DMS153 treated with DMSO at 0.1 percent for 48 hours (cell line): ENCODE measurements at regions not wholly inside any gene's neighbourhood (a gene's known extent, or its start where the extent isn't known, plus 50 kb on each side); places are given as distances from the start of the nearest gene placed in this dataset.

Experiments used
- DNase-seq: peaks from one replicate; lab custom pipeline; 2025; ENCODE audit not compliant: unreplicated experiment; lab: John Stamatoyannopoulos, UW

GRCh38 chr1:233514946-233515391 is 98.9 kb upstream of the KCNK1 start:
- no peak for DNase-seq

DNA sequence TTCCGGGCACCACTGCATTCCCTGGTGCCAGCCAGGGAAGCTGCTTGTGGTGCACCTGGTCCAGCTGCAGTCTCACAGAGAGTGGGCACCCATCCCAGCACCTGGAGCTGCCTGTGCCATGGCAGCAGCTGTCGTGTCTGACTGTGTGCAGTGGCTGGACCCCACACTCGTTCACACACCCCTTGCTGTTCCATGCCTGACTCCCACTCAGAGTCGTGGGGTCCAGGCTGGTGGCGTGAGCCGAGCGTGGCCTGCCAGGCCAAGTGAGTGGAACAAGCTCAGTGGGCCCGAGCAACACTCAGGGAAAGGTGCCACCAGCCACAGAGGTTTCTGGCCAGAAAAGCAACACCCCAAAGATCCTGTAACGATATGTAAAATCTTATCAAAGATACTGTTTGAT is 97.2 kb upstream of the KCNK1 start:
- no peak for DNase-seq

- no peak for DNase-seq
Observed at GRCh38 chr1:233518344-233518743, 95.6 kb upstream of the KCNK1 start.

DNA sequence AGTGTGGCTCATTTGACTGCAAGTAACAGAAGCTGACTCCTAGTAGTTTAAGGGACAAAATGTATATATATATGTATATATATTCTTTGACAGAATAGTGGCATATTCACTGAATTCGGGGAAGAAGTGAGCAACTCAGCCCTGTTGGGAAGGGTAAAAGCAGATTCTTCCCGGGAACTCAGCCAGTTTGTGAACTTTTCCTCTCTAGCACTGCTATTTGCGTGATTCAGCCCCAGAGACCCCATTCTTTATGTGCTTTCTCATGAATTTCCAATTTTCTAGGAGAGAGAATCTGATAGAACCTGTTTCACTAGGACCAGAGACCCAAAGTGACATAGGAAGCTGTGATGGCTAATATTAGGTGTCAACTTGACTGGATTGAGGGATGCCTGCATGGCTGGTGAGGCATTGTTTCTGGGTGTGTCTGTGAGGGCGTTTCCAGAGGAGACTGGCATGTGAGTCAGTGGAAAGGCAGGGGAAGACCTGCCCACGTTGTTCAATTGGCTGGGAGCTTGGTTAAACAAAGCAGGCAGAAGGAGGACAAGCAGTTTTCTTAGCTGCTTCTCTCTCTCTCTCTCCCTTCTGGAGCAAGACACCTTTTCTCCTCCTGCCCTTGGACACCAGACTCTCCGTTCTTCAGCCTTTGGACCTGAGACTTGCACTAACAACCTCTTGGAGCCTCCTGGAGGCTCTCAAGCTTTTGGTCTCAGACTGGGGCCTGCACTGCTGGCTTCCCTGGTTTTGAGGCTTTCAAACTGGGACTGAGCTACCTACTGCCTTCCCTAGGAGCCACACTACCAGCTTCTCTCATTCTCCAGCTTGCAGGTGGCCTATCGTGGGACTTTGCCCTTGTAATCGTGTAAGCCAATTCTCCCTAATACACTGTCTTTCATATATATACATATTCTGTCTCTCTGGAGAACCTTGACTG is 93.4 kb upstream of the KCNK1 start:
- no peak for DNase-seq

DNA sequence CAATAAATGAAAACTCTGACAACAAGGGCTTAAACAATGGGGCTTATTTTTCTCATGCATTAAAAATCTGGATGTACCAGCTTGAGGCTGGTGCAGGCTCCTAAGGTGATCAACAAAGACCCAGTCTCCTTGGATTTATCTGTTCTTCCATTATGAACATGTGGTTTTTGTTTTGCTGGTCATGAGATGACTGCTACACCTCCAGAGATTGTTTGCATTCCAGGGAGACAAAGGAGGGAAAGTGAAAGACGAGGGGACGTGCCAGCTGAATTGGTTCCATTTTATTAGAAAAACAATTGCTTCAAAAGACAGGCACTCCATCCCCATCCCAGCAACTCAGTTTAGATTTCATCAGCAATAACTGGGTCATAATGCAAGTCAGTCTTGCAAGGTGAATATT is 90.9 kb upstream of the KCNK1 start:
- no peak for DNase-seq

DNA sequence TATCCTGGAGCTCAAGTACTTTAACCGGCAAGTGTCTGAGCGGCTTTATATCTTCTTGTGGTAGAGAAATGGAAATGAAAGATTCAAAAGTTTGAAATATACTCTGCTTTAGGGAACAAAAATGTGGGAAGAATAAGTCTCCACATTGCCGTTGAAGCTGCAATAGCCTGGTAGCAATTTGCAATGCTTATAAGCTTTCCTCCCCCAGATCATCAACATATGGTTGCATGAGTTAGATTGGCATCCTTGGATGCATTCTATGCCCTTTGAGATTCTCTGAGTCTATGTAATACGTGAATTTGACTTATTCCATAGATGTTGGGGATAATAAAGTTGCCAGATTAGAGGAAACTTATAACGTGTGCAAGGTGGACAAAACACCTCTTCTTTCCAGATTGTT is 86.1 kb upstream of the KCNK1 start:
- no peak for DNase-seq

DNA sequence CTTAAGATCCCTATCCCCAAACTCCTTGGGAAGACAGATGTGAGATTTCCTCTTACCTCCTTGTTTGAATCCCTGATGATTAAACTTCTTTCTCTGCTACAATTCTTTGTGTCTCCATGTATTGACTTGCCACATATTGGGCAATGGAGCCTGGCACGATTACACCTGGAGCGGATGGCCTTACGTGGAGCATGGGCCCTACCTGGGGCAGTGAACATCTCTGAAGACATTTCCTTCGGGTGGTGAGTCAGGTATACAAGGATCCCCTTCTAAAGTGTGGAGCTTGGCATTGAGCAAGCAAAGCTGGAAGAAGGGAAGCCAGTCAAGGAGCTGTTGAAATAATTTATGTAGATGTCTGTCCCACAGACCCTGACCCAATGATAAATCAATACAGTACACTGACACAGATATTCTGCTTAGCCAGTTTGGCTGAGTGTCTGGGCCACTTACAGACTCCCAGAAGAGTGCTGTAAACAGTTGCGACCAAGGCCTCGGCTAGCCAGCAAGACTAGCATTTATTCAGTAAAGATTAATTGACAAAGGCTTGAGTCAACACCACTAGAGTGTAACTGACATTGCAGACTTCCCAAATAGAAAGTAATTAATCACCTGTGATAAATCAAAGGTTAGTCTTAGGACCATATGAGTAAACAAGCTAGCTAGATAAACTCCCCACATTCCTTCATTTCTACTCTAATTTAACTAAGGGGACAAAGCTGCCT is 83.1 kb upstream of the KCNK1 start:
- no peak for DNase-seq

DNA sequence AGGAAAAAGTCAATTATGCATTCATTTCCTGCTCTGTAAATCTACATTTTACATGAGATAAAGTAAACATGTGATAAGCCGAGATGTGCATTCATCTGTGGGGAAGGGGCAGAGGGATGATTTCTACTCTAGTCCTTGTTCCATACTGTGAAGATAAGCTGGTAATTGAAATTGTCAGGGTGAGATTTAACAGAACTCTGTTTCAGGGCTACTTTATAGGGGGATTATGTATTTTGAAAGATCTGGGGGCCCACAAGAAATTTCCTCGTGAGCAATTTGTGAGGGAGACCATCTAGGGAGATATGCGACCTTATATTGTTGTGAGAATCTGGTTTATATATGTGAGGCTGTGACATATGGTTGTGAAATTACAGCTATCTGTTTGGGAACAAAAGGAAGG is 73.1 kb upstream of the KCNK1 start:
- DNase-seq = no peak

DNA sequence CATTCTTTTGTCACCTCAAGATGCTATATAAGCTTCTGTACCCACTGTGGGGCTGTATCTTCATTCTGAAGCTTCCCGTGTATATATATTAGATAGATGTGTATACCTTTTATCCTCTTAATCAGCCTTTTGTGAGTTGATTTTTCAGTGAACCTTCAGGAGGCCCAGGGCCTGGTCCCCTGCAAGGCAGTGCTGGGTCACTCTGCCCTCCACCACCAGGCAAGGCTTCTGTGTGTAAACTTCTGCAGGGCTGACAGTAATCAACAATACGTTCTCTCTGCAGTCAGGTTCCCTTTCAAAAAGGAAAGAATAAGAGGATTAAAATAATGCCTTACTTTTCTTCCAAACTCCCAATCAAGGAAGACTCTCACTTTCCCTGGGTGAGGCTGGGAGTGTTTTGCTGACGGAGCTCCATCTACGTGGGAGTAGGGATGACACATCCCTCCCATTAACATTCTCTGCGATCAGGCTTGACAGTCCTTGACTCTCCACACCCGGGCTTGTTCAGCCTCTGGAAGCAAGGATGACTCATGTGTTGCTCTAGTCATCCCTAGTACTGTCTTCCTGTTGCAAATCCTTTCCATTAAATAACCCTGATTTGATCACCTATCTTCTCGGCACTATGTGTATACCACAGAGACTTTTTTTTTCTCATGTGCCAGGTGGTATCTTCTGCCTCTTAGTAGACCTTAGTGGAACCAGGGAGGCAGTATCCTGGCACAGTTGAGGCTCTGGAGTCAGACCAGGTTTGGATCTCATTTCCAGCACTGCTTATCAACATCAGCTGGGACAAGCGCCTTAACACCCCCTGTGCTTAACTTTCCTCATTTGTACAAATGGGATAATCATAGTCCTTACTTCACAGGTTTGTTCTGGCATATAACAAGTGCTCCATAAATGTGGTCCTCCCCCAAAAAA is 70.3 kb upstream of the KCNK1 start:
- no peak for DNase-seq

DNA sequence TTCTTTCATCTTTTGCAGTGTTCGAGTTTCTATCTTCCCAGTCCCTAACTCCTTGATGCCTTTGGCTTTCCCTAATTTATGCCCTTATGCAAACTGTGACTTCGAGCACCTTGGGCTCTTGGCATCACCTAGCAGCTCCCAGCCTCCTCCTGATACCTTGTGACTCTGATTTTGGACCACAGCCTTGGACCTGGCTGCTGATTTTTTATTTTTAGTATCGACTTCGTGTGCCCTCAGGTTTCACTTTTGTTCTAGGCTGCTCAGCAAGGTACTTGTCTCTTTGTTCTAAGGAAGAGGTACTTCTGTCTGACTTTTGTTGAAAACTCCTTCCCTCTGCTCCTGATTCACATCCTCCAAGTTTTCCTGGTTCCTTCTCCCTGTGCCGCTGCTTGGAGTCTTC is 69.6 kb upstream of the KCNK1 start:
- no peak for DNase-seq

- DNase-seq = no peak
Observed at GRCh38 chr1:233547726-233548125, 66.2 kb upstream of the KCNK1 start.

- DNase-seq = no peak
Observed at GRCh38 chr1:233549404-233549803, 64.5 kb upstream of the KCNK1 start.

- no peak for DNase-seq
Observed at GRCh38 chr1:233549917-233550316, 64.0 kb upstream of the KCNK1 start.

GRCh38 chr1:233554037-233554436 is 59.9 kb upstream of the KCNK1 start:
- no peak for DNase-seq

DNA sequence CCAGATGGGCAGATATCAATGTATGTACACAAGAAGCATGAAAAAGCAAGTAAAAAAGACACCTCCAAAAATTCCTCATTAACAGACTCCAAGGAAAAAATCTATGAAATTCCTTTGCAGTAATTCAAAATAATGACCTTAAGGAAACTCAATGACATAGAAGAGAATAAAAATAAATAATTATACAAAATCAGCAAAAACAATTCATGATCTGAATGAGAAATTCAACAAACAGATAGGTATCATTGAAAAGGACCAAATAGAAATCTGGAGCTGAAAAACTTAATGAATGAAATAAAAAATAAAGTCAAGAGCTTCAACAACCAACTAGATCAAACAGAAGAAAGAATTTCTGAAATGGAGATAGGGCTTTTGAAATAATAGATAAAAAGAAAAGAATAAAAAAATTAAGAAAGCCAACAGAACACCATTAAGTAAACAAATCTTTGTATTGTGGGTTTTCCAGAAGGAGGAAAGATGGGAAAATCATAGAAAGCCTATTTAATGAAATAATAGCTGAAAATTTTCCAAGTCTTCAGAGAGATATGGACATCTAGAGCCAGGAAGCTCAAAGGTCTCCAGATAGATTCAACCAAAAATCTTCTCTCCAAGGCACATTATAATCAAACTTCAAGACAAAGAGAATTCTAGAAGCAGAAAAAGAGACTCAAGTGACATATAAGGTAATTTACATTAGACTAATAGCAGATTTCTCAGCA is 52.0 kb upstream of the KCNK1 start:
- no peak for DNase-seq
